Femur (tissue), 1 donor: ENCODE measurements at regions not wholly inside any gene's neighbourhood (a gene's known extent, or its start where the extent isn't known, plus 50 kb on each side); places are given as distances from the start of the nearest gene placed in this dataset.
A peak's percentile ranks its signal among the peaks of the same experiment; 100 is the strongest.

Experiments
- DNase-seq: peaks from one replicate; pipeline ENCODE4 v3.0.0-alpha.2; 2017

- peak; percentile 73 for DNase-seq
These were observed 300.5 kb upstream of the ZMIZ1 start for GRCh38 chr10:78768041-78768835.

GRCh38 chr10:78768876-78769275 lies 299.9 kb upstream of the ZMIZ1 start:
- peak; percentile 37 for DNase-seq

- DNase-seq: peak; percentile 15
These were observed 299.2 kb upstream of the ZMIZ1 start for GRCh38 chr10:78769526-78769925.

- DNase-seq: peak; percentile 13
These were observed 298.3 kb upstream of the ZMIZ1 start for GRCh38 chr10:78770167-78771090.

GRCh38 chr10:78771260-78771659 lies 297.5 kb upstream of the ZMIZ1 start:
- DNase-seq: peak; percentile 28

GRCh38 chr10:78771808-78772455 lies 296.8 kb upstream of the ZMIZ1 start:
- peak; percentile 40 for DNase-seq

- DNase-seq: peak; percentile 10
These were observed 296.3 kb upstream of the ZMIZ1 start for GRCh38 chr10:78772486-78772885.

- DNase-seq: peak; percentile 16
These were observed 295.7 kb upstream of the ZMIZ1 start for GRCh38 chr10:78772986-78773530.

- DNase-seq: peak; percentile 15
These were observed 294.2 kb upstream of the ZMIZ1 start for GRCh38 chr10:78774614-78774998.

- DNase-seq: peak; percentile 54
These were observed 293.6 kb upstream of the ZMIZ1 start for GRCh38 chr10:78774999-78775711.

- DNase-seq: no peak
These were observed 292.9 kb upstream of the ZMIZ1 start for GRCh38 chr10:78775891-78776290.

- no peak for DNase-seq
These were observed 292.0 kb upstream of the ZMIZ1 start for GRCh38 chr10:78776756-78777155.

- DNase-seq: peak; percentile 87
These were observed 291.3 kb upstream of the ZMIZ1 start for GRCh38 chr10:78777466-78777865.

GRCh38 chr10:78777867-78778266 lies 290.9 kb upstream of the ZMIZ1 start:
- DNase-seq: no peak

GRCh38 chr10:78778444-78779338 lies 290.1 kb upstream of the ZMIZ1 start:
- DNase-seq: no peak

- no peak for DNase-seq
These were observed 289.3 kb upstream of the ZMIZ1 start for GRCh38 chr10:78779339-78779955.

GRCh38 chr10:78780551-78780961 lies 288.2 kb upstream of the ZMIZ1 start:
- DNase-seq: no peak

- DNase-seq: no peak
These were observed 287.4 kb upstream of the ZMIZ1 start for GRCh38 chr10:78781251-78781913.

- DNase-seq: no peak
These were observed 286.8 kb upstream of the ZMIZ1 start for GRCh38 chr10:78781991-78782390.

GRCh38 chr10:78782441-78782840 lies 286.3 kb upstream of the ZMIZ1 start:
- no peak for DNase-seq
